NCI-H2196 treated with DMSO at 0.1 percent for 48 hours (cell line): ENCODE measurements at regions not wholly inside any gene's neighbourhood (a gene's known extent, or its start where the extent isn't known, plus 50 kb on each side); places are given as distances from the start of the nearest gene placed in this dataset.

Source experiments
- DNase-seq: peaks from one replicate; lab custom pipeline; 2025; ENCODE audit not compliant: unreplicated experiment; lab: John Stamatoyannopoulos, UW

GRCh38 chr1:80050085-80050484 is 1043.6 kb upstream of the ADGRL4 start:
- DNase-seq: no peak

- DNase-seq: no peak
Measured at GRCh38 chr1:80048716-80049115, 1042.2 kb upstream of the ADGRL4 start.

- DNase-seq: no peak
Measured at GRCh38 chr1:80047791-80048190, 1041.3 kb upstream of the ADGRL4 start.

GRCh38 chr1:80044662-80045061 is 1038.1 kb upstream of the ADGRL4 start:
- no peak for DNase-seq

- DNase-seq: no peak
Measured at GRCh38 chr1:80036690-80037432, 1030.3 kb upstream of the ADGRL4 start.

- no peak for DNase-seq
Measured at GRCh38 chr1:80023358-80023757, 1016.8 kb upstream of the ADGRL4 start.

- no peak for DNase-seq
Measured at GRCh38 chr1:80021891-80022290, 1015.4 kb upstream of the ADGRL4 start.

GRCh38 chr1:80018348-80018747 is 1011.8 kb upstream of the ADGRL4 start:
- no peak for DNase-seq

- no peak for DNase-seq
Measured at GRCh38 chr1:80008934-80009333, 1002.4 kb upstream of the ADGRL4 start.

GRCh38 chr1:80003250-80003649 is 996.7 kb upstream of the ADGRL4 start:
- DNase-seq: no peak

- no peak for DNase-seq
Measured at GRCh38 chr1:79988401-79988800, 981.9 kb upstream of the ADGRL4 start.

GRCh38 chr1:79982211-79982610 is 975.7 kb upstream of the ADGRL4 start:
- no peak for DNase-seq

GRCh38 chr1:79981481-79981880 is 975.0 kb upstream of the ADGRL4 start:
- DNase-seq: no peak

GRCh38 chr1:79979346-79979745 is 972.8 kb upstream of the ADGRL4 start:
- no peak for DNase-seq

GRCh38 chr1:79976287-79976686 is 969.8 kb upstream of the ADGRL4 start:
- DNase-seq: no peak

GRCh38 chr1:79974659-79975058 is 968.1 kb upstream of the ADGRL4 start:
- DNase-seq: no peak

GRCh38 chr1:79969886-79970285 is 963.4 kb upstream of the ADGRL4 start:
- no peak for DNase-seq

GRCh38 chr1:79966438-79966837 is 959.9 kb upstream of the ADGRL4 start:
- DNase-seq: no peak

- no peak for DNase-seq
Measured at GRCh38 chr1:79959635-79960034, 953.1 kb upstream of the ADGRL4 start.

- no peak for DNase-seq
Measured at GRCh38 chr1:79955966-79956365, 949.4 kb upstream of the ADGRL4 start.

GRCh38 chr1:79950511-79950910 is 944.0 kb upstream of the ADGRL4 start:
- no peak for DNase-seq

- no peak for DNase-seq
Measured at GRCh38 chr1:79945391-79945790, 938.9 kb upstream of the ADGRL4 start.

- DNase-seq: no peak
Measured at GRCh38 chr1:79929356-79929755, 922.8 kb upstream of the ADGRL4 start.
